B cell (primary cell): ENCODE measurements at regions not wholly inside any gene's neighbourhood (a gene's known extent, or its start where the extent isn't known, plus 50 kb on each side); places are given as distances from the start of the nearest gene placed in this dataset.

ENCODE experiments used
- ATAC-seq: fragments of 200-7000 bp; cut with Tn5 transposase; one replicate; pipeline ENCODE4 v1.10.0; 2021; ENCODE audit warnings: low read depth, mild to moderate bottlenecking, moderate number of reproducible peaks, moderate library complexity
- CTCF ChIA-PET: fragments of 350-600 bp; sonication (Branson Sonifier 250); formaldehyde crosslinking; loops from one replicate; lab custom pipeline; 2021; ENCODE audit warnings: antibody characterized with exemption, inconsistent platforms; lab: Charles Lee
- POLR2A ChIA-PET: fragments of 350-600 bp; sonication (Branson Sonifier 250); formaldehyde crosslinking; loops from one replicate; lab custom pipeline; 2021; ENCODE audit warnings: antibody characterized with exemption; lab: Charles Lee
- DNase-seq: peaks from one replicate; pipeline ENCODE4 v3.0.0; 2013
- H2AFZ ChIP-seq: 2 replicates; pipeline ENCODE4 v1.6.1; 2012; ENCODE audit warnings: mild to moderate bottlenecking, low read depth, low read length; ENCODE audit not compliant: insufficient read depth, poor library complexity, severe bottlenecking
- H3K27ac ChIP-seq, 2 donors: 1 replicate in 1 of 2; 2 replicates in 1 of 2; pipeline ENCODE4 v1.5.1; 2012 to 2013; ENCODE audit warnings: low read length in 2 of 2, mild to moderate bottlenecking in 2 of 2, moderate library complexity in 1 of 2
- H3K27me3 ChIP-seq, 4 experiments: fragments of 200-600 bp in 1 of 4; sonication (generic) in 1 of 4; replicated peaks in 1 of 4; 1 replicate in 2 of 4; 2 replicates in 2 of 4; pipeline versions ENCODE4 v1.6.1 to v1.7.0; 2013 to 2016; ENCODE audit warnings: low read length in 3 of 4, mild to moderate bottlenecking in 2 of 4, mixed read lengths in 1 of 4, moderate library complexity in 1 of 4; ENCODE audit not compliant: insufficient read depth in 4 of 4, control insufficient read depth in 3 of 4; ENCODE audit errors: control extremely low read depth in 1 of 4
- H3K36me3 ChIP-seq, 2 experiments: replicated peaks in 1 of 2; 1 replicate in 1 of 2; 2 replicates in 1 of 2; pipeline versions ENCODE4 v1.6.1 to v1.7.1; 2013; ENCODE audit warnings: low read length in 1 of 2; ENCODE audit not compliant: insufficient read depth in 2 of 2, control insufficient read depth in 1 of 2; ENCODE audit errors: control extremely low read depth in 1 of 2, extremely low read depth in 1 of 2
- H3K4me1 ChIP-seq, 2 donors: fragments of 200-600 bp in 1 of 2; sonication (generic) in 1 of 2; 1 replicate in 1 of 2; 2 replicates in 1 of 2; pipeline versions ENCODE4 v1.5.1 to v1.6.1; 2013 to 2017; ENCODE audit warnings: low read length in 2 of 2; ENCODE audit not compliant: control insufficient read depth in 2 of 2, insufficient read depth in 2 of 2
- H3K4me2 ChIP-seq: replicated peaks from 2 replicates; pipeline ENCODE3; 2012; ENCODE audit warnings: mild to moderate bottlenecking, low read depth, low read length; ENCODE audit not compliant: poor library complexity, severe bottlenecking
- H3K4me3 ChIP-seq, 5 experiments: fragments of 200-600 bp in 1 of 5; sonication (generic) in 1 of 5; 1 replicate in 3 of 5; 2 replicates in 2 of 5; pipeline versions ENCODE4 v1.5.1 to v1.7.0; 2011 to 2016; ENCODE audit warnings: low read length in 4 of 5, mild to moderate bottlenecking in 4 of 5, low read depth in 2 of 5, control low read depth in 1 of 5, moderate library complexity in 1 of 5; ENCODE audit not compliant: insufficient read depth in 1 of 5; ENCODE audit errors: control extremely low read depth in 1 of 5, extremely low read depth in 1 of 5
- H3K79me2 ChIP-seq: fragments of 200-600 bp; sonication (generic); one replicate; pipeline ENCODE4 v1.6.0; 2016; ENCODE audit warnings: low read length; ENCODE audit not compliant: control insufficient read depth, insufficient read depth
- H3K9ac ChIP-seq: fragments of 200-600 bp; sonication (generic); 2 replicates; pipeline ENCODE4 v1.6.1; 2017; ENCODE audit warnings: mild to moderate bottlenecking, low read length, moderate library complexity
- H3K9me3 ChIP-seq, 3 donors: one replicate each; pipeline versions ENCODE4 v1.6.1 to v1.7.1; 2013; ENCODE audit warnings: low read length in 2 of 3; ENCODE audit not compliant: control insufficient read depth in 2 of 3, insufficient read depth in 1 of 3; ENCODE audit errors: control extremely low read depth in 1 of 3
- H4K20me1 ChIP-seq: 2 replicates; pipeline ENCODE4 v1.6.0; 2012; ENCODE audit warnings: mild to moderate bottlenecking, low read length; ENCODE audit not compliant: insufficient read depth, control insufficient read depth, poor library complexity, severe bottlenecking
- H3K27ac Mint-ChIP-seq: one replicate; pipeline ENCODE4 v1.8.0; 2021; ENCODE audit warnings: mixed read lengths
- H3K27me3 Mint-ChIP-seq: one replicate; pipeline ENCODE4 v1.8.0; 2021; ENCODE audit warnings: mixed read lengths
- H3K4me1 Mint-ChIP-seq: one replicate; pipeline ENCODE4 v1.8.0; 2021; ENCODE audit warnings: mixed read lengths
- H3K4me3 Mint-ChIP-seq: one replicate; pipeline ENCODE4 v1.8.0; 2021; ENCODE audit warnings: mixed read lengths
- H3K9me3 Mint-ChIP-seq: one replicate; pipeline ENCODE4 v1.8.0; 2022; ENCODE audit warnings: mixed read lengths; ENCODE audit not compliant: insufficient read depth
- EZH2 ChIP-seq: IDR thresholded peaks from 2 replicates; pipeline ENCODE4 v1.6.1; 2012; ENCODE audit warnings: borderline replicate concordance, low read depth, mild to moderate bottlenecking, moderate library complexity, low read length; ENCODE audit not compliant: insufficient read depth, poor library complexity, severe bottlenecking
- WGBS: methylation state at CpG from one replicate; pipeline ENCODE4 v1.1.5; 2013; ENCODE audit warnings: missing lambda C conversion rate; ENCODE audit not compliant: insufficient coverage; 5-methylcytosine and 5-hydroxymethylcytosine counted together
- intact Hi-C: fragments of 100-400 bp; cut with micrococcal nuclease; formaldehyde crosslinking; loops from one replicate; pipeline ENCODE4 v1.10.0; 2022
- TF ChIP-seq, protein P1 (sequence below): fragments of 200-600 bp; IDR thresholded peaks from one replicate; pipeline ENCODE4 v1.8.0; 2022; ENCODE audit warnings: antibody characterized with exemption, mild to moderate bottlenecking

DNA sequence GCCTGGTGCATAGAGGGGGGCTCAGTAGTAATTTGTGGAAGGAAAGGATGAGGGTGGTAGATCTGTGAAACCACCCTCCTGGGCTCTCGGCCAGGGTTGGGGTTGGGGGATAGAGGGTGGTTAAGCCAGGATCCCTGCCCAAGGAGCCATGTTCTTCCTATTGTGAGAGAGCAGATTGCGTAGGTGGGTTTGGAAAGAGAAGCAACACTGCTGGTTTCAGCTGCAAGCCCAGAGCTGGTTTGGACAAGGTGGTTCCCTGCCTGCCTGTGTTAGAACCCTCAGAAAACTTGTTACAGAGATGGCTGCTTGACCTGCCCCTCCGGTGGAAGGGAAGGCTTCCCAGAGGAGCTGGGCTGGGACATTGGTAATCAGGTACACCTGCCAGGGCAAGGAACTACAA is 131.2 kb upstream of the HAND1 start:
- WGBS: 72% methylated on average over 3 of the region's 3 CpGs
- Mint-ChIP-seq H3K27me3 (peaks cover 43% of the 10 kb centered on the region), H3K4me1 (peaks cover 13% of the 10 kb centered on the region), H3K4me3 (no peak overlapping the region), H3K9me3 (no peaks in the 10 kb centered on the region), H3K27ac (no peak overlapping the region)
- peaks cover 12 to 14% of the 10 kb centered on the region in 2 donors for H3K4me1 ChIP-seq
- peaks cover 0 to 56% (median 22%) of the 10 kb centered on the region in 4 experiments for H3K27me3 ChIP-seq
- intact Hi-C loops: no loop called here
- H3K36me3 ChIP-seq: no peaks in the 10 kb centered on the region
- no peak overlapping the region for H3K9ac ChIP-seq
- H2AFZ ChIP-seq: no peak overlapping the region
- H4K20me1 ChIP-seq: no peaks in the 10 kb centered on the region
- peaks cover 0 to 3% (median 0%) of the 10 kb centered on the region in 3 donors for H3K9me3 ChIP-seq
- no peak overlapping the region for H3K4me3 ChIP-seq
- no peaks in the 10 kb centered on the region for H3K79me2 ChIP-seq
- TF ChIP-seq, protein P1, sequence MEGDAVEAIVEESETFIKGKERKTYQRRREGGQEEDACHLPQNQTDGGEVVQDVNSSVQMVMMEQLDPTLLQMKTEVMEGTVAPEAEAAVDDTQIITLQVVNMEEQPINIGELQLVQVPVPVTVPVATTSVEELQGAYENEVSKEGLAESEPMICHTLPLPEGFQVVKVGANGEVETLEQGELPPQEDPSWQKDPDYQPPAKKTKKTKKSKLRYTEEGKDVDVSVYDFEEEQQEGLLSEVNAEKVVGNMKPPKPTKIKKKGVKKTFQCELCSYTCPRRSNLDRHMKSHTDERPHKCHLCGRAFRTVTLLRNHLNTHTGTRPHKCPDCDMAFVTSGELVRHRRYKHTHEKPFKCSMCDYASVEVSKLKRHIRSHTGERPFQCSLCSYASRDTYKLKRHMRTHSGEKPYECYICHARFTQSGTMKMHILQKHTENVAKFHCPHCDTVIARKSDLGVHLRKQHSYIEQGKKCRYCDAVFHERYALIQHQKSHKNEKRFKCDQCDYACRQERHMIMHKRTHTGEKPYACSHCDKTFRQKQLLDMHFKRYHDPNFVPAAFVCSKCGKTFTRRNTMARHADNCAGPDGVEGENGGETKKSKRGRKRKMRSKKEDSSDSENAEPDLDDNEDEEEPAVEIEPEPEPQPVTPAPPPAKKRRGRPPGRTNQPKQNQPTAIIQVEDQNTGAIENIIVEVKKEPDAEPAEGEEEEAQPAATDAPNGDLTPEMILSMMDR: no peak
- TF ChIP-seq EZH2: no peak
- no peak for DNase-seq
- CTCF ChIA-PET: interaction anchor here (3.2 kb wide), 1 partner anchor 142 kb away, joined by 14 read pairs; no protein-coding TSS in a partner anchor
- H3K27ac ChIP-seq: no peak overlapping the region
- POLR2A ChIA-PET: no interaction called here
- H3K4me2 ChIP-seq: no peak overlapping the region
- no peak for ATAC-seq

DNA sequence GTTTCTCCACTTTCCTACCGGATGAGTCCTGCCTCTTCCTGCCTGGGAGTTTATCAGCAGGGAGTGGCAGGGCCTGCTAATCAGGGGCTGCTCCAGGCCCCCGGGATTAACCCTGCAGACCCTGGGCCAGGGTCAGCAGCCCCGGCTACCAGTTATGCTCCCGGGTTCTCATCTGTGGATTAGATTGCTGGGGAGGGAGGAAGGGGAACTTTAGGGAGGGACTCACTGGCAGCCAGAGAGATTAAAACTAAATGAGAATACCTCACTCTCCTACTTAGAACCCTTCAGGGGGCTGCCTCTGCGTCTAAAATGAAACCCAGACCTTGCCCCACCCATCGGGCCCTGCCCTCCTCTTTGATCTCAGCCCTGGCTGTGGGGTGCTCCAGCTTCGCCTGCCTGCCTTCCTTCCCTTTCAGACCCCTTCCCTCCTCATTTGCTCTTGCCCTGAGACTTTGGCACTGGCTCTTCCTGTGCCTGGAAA is 130.5 kb upstream of the HAND1 start:
- H3K27ac ChIP-seq: no peak overlapping the region
- peaks cover 12 to 14% of the 10 kb centered on the region in 2 donors for H3K4me1 ChIP-seq
- TF ChIP-seq, protein P1: no peak
- TF ChIP-seq EZH2: no peak
- Mint-ChIP-seq H3K27me3 (peaks cover 41% of the 10 kb centered on the region), H3K27ac (no peak overlapping the region), H3K4me3 (no peak overlapping the region), H3K4me1 (peaks cover 15% of the 10 kb centered on the region), H3K9me3 (no peaks in the 10 kb centered on the region)
- H4K20me1 ChIP-seq: no peaks in the 10 kb centered on the region
- no peak for DNase-seq
- H3K36me3 ChIP-seq: no peaks in the 10 kb centered on the region
- ATAC-seq: no peak
- no peak overlapping the region for H3K4me3 ChIP-seq
- ChIA-PET CTCF (interaction anchor here (3.2 kb wide), 1 partner anchor 141 kb away, joined by 14 read pairs; no protein-coding TSS in a partner anchor), POLR2A (no interaction called here)
- peaks cover 0 to 62% (median 25%) of the 10 kb centered on the region in 4 experiments for H3K27me3 ChIP-seq
- H3K4me2 ChIP-seq: no peak overlapping the region
- WGBS: 51% methylated on average over 4 of the region's 7 CpGs
- no peak overlapping the region for H2AFZ ChIP-seq
- intact Hi-C loops: no loop called here
- H3K9me3 ChIP-seq: peaks cover 0 to 3% (median 0%) of the 10 kb centered on the region in 3 donors
- no peak overlapping the region for H3K9ac ChIP-seq
- no peaks in the 10 kb centered on the region for H3K79me2 ChIP-seq
